ENCODE measurements at regions not wholly inside any gene's neighbourhood (a gene's known extent, or its start where the extent isn't known, plus 50 kb on each side); places are given as distances from the start of the nearest gene placed in this dataset.

DNA sequence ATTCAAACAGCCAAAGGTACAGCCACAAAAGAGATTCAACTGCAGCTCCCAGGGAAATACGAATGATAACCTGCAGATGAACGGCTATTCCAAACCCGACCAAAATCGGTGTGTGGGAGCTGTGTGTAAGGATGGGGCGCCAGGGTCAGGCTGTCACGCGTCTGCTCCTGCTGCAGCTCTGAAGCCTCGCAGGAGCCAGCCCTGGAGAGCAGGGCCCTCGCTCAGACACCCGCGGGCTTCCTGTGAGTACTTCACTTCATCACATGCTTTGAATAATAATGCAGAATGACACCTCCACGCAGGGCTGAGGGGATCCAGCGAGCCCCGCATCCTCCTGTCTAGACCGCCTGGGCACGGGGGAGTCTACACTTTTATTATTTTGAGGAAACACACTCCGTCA lies 307.5 kb upstream of the IRX2 start:
- DNase-seq, result no peak
- no peak overlapping the region for H3K4me3 Mint-ChIP-seq
- no peaks in the 10 kb centered on the region for H3K27me3 Mint-ChIP-seq
- Histone ChIP-seq H3K4me1 (ENCODE audit: control insufficient read depth in 2 of 2, insufficient read depth in 2 of 2, low read length in 2 of 2) (no peaks in the 10 kb centered on the region), H3K36me3 (replicated peaks in 1 of 2; ENCODE audit: control extremely low read depth in 1 of 2, control insufficient read depth in 1 of 2, extremely low read depth in 1 of 2, insufficient read depth in 2 of 2, low read length in 1 of 2) (no peaks in the 10 kb centered on the region), H2AFZ (ENCODE audit: insufficient read depth, low read depth, low read length, poor library complexity, severe bottlenecking) (no peak overlapping the region), H3K27ac (ENCODE audit: low read length in 2 of 2) (no peak overlapping the region), H3K4me3 (ENCODE audit: control extremely low read depth in 1 of 5, extremely low read depth in 1 of 5, insufficient read depth in 1 of 5, low read depth in 2 of 5, low read length in 4 of 5) (no peak overlapping the region), H3K79me2 (ENCODE audit: control insufficient read depth, insufficient read depth, low read length) (no peaks in the 10 kb centered on the region), H3K27me3 (replicated peaks in 1 of 4; ENCODE audit: control extremely low read depth in 1 of 4, control insufficient read depth in 3 of 4, insufficient read depth in 4 of 4, low read length in 3 of 4) (no peaks in the 10 kb centered on the region), H4K20me1 (ENCODE audit: control insufficient read depth, insufficient read depth, low read length, poor library complexity, severe bottlenecking) (no peaks in the 10 kb centered on the region), H3K4me2 (replicated peaks; ENCODE audit: low read depth, low read length, poor library complexity, severe bottlenecking) (no peak overlapping the region), H3K9ac (ENCODE audit: low read length) (no peak overlapping the region), H3K9me3 (ENCODE audit: control extremely low read depth in 1 of 3, control insufficient read depth in 2 of 3, insufficient read depth in 1 of 3, low read length in 2 of 3) (peaks cover 0 to 35% (median 2%) of the 10 kb centered on the region in 3 donors)
- WGBS (ENCODE audit: insufficient coverage), result 72% methylated on average over 15 of the region's 17 CpGs
- intact Hi-C loops (cut with micrococcal nuclease), result no loop called here
- ChIA-PET CTCF (no interaction called here), POLR2A (no interaction called here)
- TF ChIP-seq, protein P1, sequence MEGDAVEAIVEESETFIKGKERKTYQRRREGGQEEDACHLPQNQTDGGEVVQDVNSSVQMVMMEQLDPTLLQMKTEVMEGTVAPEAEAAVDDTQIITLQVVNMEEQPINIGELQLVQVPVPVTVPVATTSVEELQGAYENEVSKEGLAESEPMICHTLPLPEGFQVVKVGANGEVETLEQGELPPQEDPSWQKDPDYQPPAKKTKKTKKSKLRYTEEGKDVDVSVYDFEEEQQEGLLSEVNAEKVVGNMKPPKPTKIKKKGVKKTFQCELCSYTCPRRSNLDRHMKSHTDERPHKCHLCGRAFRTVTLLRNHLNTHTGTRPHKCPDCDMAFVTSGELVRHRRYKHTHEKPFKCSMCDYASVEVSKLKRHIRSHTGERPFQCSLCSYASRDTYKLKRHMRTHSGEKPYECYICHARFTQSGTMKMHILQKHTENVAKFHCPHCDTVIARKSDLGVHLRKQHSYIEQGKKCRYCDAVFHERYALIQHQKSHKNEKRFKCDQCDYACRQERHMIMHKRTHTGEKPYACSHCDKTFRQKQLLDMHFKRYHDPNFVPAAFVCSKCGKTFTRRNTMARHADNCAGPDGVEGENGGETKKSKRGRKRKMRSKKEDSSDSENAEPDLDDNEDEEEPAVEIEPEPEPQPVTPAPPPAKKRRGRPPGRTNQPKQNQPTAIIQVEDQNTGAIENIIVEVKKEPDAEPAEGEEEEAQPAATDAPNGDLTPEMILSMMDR (IDR thresholded peaks at IDR 0.05), result no peak
- no peak for TF ChIP-seq EZH2 (IDR thresholded peaks at IDR 0.05; ENCODE audit: borderline replicate concordance, insufficient read depth, low read depth, low read length, poor library complexity, severe bottlenecking)
- H3K27ac Mint-ChIP-seq, result no peak overlapping the region
- H3K4me1 Mint-ChIP-seq, result no peaks in the 10 kb centered on the region
- peaks cover 2% of the 10 kb centered on the region for H3K9me3 Mint-ChIP-seq (ENCODE audit: insufficient read depth)
- ATAC-seq (ENCODE audit: low read depth), result no peak

DNA sequence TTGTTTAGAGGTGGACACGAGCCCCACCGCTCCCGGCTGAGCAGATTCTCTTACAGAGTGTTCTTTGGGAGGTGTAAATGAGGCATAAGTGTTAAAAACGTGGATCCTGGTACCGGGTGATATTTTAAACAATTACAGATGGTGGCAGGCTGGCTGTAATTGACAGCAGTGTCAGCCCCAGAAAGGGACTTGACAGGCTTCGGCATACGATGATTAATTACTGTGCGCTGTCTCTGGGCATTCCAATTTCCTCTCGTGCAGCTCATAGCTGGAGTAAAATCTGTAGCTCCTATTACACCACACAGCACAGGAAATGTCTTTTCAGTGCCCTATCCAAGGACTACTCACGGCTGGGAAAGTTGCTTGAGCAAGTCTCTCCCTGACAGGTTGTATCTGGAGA lies 305.4 kb upstream of the IRX2 start:
- Histone ChIP-seq H2AFZ (ENCODE audit: insufficient read depth, low read depth, low read length, poor library complexity, severe bottlenecking) (no peak overlapping the region), H3K79me2 (ENCODE audit: control insufficient read depth, insufficient read depth, low read length) (no peaks in the 10 kb centered on the region), H3K9me3 (ENCODE audit: control extremely low read depth in 1 of 3, control insufficient read depth in 2 of 3, insufficient read depth in 1 of 3, low read length in 2 of 3) (peaks cover 0 to 36% (median 2%) of the 10 kb centered on the region in 3 donors), H3K4me2 (replicated peaks; ENCODE audit: low read depth, low read length, poor library complexity, severe bottlenecking) (no peak overlapping the region), H3K4me3 (ENCODE audit: control extremely low read depth in 1 of 5, extremely low read depth in 1 of 5, insufficient read depth in 1 of 5, low read depth in 2 of 5, low read length in 4 of 5) (no peak overlapping the region), H3K9ac (ENCODE audit: low read length) (no peak overlapping the region), H3K27ac (ENCODE audit: low read length in 2 of 2) (no peak overlapping the region), H3K36me3 (replicated peaks in 1 of 2; ENCODE audit: control extremely low read depth in 1 of 2, control insufficient read depth in 1 of 2, extremely low read depth in 1 of 2, insufficient read depth in 2 of 2, low read length in 1 of 2) (no peaks in the 10 kb centered on the region), H3K27me3 (replicated peaks in 1 of 4; ENCODE audit: control extremely low read depth in 1 of 4, control insufficient read depth in 3 of 4, insufficient read depth in 4 of 4, low read length in 3 of 4) (no peaks in the 10 kb centered on the region), H3K4me1 (ENCODE audit: control insufficient read depth in 2 of 2, insufficient read depth in 2 of 2, low read length in 2 of 2) (no peaks in the 10 kb centered on the region), H4K20me1 (ENCODE audit: control insufficient read depth, insufficient read depth, low read length, poor library complexity, severe bottlenecking) (no peaks in the 10 kb centered on the region)
- TF ChIP-seq, protein P1 (IDR thresholded peaks at IDR 0.05), result no peak
- no peak for TF ChIP-seq EZH2 (IDR thresholded peaks at IDR 0.05; ENCODE audit: borderline replicate concordance, insufficient read depth, low read depth, low read length, poor library complexity, severe bottlenecking)
- Mint-ChIP-seq H3K27ac (no peak overlapping the region), H3K4me1 (no peaks in the 10 kb centered on the region), H3K27me3 (no peaks in the 10 kb centered on the region), H3K9me3 (ENCODE audit: insufficient read depth) (peaks cover 5% of the 10 kb centered on the region), H3K4me3 (no peak overlapping the region)
- ChIA-PET CTCF (no interaction called here), POLR2A (no interaction called here)
- DNase-seq (no peak), ATAC-seq (ENCODE audit: low read depth) (no peak)
- WGBS (ENCODE audit: insufficient coverage), result 58% methylated on average over 9 of the region's 10 CpGs
- intact Hi-C loops (cut with micrococcal nuclease), result no loop called here
